IPS DF 19.7 (cell line): ENCODE measurements at regions not wholly inside any gene's neighbourhood (a gene's known extent, or its start where the extent isn't known, plus 50 kb on each side); places are given as distances from the start of the nearest gene placed in this dataset.
"Not testable (repeated sequence)": the region's sequence is repeated elsewhere in the genome, so short reads cannot be mapped to it uniquely, and the experiment has no call there.

ENCODE experiments used
- DNase-seq: peaks from one replicate; pipeline ENCODE4 v3.0.0-alpha.2; 2013; ENCODE audit warnings: low read depth, low spot score

- DNase-seq: no peak
Observed at GRCh38 chr4:57333684-57334083, 223.5 kb upstream of the IGFBP7 start.

GRCh38 chr4:57331959-57332358 is 221.8 kb upstream of the IGFBP7 start:
- no peak for DNase-seq

GRCh38 chr4:57329279-57329678 is 219.1 kb upstream of the IGFBP7 start:
- DNase-seq: no peak

GRCh38 chr4:57324673-57325307 is 214.6 kb upstream of the IGFBP7 start:
- DNase-seq: no peak

GRCh38 chr4:57320849-57321248 is 210.7 kb upstream of the IGFBP7 start:
- no peak for DNase-seq

- no peak for DNase-seq
Observed at GRCh38 chr4:57320217-57320616, 210.0 kb upstream of the IGFBP7 start.

- no peak for DNase-seq
Observed at GRCh38 chr4:57318703-57319102, 208.5 kb upstream of the IGFBP7 start.

GRCh38 chr4:57314636-57315035 is 204.5 kb upstream of the IGFBP7 start:
- DNase-seq: no peak

GRCh38 chr4:57312296-57312695 is 202.1 kb upstream of the IGFBP7 start:
- no peak for DNase-seq

- DNase-seq: no peak
Observed at GRCh38 chr4:57309658-57310057, 199.5 kb upstream of the IGFBP7 start.

- no peak for DNase-seq
Observed at GRCh38 chr4:57308301-57308700, 198.1 kb upstream of the IGFBP7 start.

GRCh38 chr4:57305836-57306235 is 195.7 kb upstream of the IGFBP7 start:
- no peak for DNase-seq

- DNase-seq: no peak
Observed at GRCh38 chr4:57303012-57303751, 193.0 kb upstream of the IGFBP7 start.

GRCh38 chr4:57300300-57300699 is 190.1 kb upstream of the IGFBP7 start:
- not testable (repeated sequence) for DNase-seq

GRCh38 chr4:57291911-57292310 is 181.7 kb upstream of the IGFBP7 start:
- no peak for DNase-seq

- no peak for DNase-seq
Observed at GRCh38 chr4:57287687-57288604, 177.8 kb upstream of the IGFBP7 start.

GRCh38 chr4:57282933-57283310 is 172.7 kb upstream of the IGFBP7 start:
- no peak for DNase-seq

- DNase-seq: no peak
Observed at GRCh38 chr4:57280481-57280880, 170.3 kb upstream of the IGFBP7 start.

- no peak for DNase-seq
Observed at GRCh38 chr4:57278780-57279179, 168.6 kb upstream of the IGFBP7 start.

- no peak for DNase-seq
Observed at GRCh38 chr4:57274082-57274481, 163.9 kb upstream of the IGFBP7 start.

GRCh38 chr4:57270346-57270745 is 160.2 kb upstream of the IGFBP7 start:
- no peak for DNase-seq

GRCh38 chr4:57265831-57266582 is 155.8 kb upstream of the IGFBP7 start:
- peak; percentile 47 for DNase-seq
